GM18505 (cell line): ENCODE measurements at regions not wholly inside any gene's neighbourhood (a gene's known extent, or its start where the extent isn't known, plus 50 kb on each side); places are given as distances from the start of the nearest gene placed in this dataset.
A peak's percentile ranks its signal among the peaks of the same experiment; 100 is the strongest.

ENCODE experiments used
- ATAC-seq: cut with Tn5 transposase; IDR thresholded peaks from one replicate; pipeline ENCODE4 v1.9.1; 2021; ENCODE audit not compliant: unreplicated experiment
- POLR2A ChIP-seq: IDR thresholded peaks from 4 replicates; pipeline ENCODE4 v1.6.1; 2011; ENCODE audit warnings: borderline replicate concordance; ENCODE audit not compliant: insufficient read depth, insufficient read length; ENCODE audit errors: extremely low read depth

DNA sequence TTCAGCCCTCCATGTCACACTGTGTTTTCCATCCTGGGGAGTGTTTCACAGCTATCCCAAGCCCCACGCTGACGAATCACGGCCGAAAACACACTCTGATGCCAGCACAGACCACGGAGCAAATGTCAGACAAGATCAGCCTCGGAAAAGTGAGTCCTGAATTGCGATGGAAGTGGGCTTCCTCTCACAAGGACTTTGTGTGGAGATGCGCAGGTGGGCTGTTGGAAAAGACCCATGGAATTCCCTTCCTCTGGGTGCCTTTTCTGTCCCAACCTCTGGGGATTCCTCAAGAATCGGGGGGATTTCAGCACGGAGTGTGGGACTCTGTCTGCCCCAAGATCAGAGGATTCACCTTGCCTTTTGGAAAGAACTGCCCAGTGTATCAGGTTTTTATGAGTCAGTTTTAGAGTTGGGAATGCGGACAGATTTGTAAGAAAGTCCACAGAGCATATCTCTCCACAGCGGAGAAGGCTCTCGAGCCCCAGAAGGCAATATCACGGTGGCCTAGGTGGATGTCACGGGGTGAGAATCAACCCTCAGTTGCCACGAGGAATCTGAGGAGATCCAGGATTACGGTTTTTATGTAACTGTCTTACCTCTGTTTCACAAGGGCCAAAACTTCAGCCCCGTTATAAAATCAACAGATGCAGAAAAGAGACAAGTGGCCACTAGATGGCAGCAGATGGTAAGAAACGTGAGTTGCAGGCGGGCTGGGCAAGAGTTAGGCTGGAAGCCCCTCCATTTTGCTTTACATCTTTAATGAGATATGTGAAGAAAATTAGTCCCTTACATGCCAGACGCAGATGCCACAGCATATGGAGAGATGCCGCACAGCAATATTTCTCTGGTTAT lies 201.9 kb downstream of the DAD1 start:
- TF ChIP-seq POLR2A, result no peak
- no peak for ATAC-seq

DNA sequence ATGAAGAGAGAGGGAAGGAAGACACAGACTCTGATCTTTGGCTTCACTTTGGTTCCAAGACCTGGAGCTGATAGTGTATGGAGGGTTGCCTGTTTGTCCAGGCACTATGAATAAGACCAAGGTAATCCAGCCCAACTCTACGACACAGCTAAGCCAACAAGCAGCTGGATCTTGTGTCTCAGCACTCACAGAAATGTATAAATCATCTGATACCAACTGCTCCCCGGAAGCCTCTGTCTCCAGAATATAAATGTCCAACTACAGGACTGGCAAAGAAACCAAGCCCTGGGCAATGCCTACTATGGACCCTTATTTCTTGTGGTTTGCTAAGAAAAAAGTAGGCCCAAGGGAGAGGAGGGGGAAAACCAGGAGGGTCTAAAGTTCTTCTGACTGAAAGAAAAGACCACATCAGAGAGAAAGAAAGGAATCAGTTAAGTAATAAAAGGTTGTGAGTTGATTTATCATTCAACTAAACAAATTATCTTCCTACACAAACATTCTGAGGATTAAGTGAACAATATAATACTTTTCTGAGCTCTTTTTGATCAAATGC lies 204.0 kb downstream of the DAD1 start:
- ATAC-seq, result no peak
- no peak for TF ChIP-seq POLR2A

DNA sequence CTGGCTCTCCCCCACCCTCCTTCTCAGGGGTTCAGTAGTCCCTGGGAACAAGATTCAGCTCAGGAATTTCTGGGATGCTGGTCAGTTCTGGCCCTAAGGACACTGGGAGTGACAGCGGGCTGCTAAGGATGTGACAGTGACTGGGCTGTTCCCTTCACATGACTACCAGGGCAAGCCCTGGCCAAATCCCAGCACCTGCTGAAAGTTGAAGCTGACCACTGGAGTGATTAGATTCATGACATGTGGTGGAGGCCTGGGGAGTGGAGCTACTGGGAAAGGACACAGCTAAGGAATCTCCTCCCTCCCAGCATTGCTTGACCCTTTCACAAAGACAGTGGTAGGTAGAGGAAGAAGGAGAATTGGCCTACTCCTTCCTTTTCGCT lies 204.9 kb downstream of the DAD1 start:
- no peak for TF ChIP-seq POLR2A
- no peak for ATAC-seq

DNA sequence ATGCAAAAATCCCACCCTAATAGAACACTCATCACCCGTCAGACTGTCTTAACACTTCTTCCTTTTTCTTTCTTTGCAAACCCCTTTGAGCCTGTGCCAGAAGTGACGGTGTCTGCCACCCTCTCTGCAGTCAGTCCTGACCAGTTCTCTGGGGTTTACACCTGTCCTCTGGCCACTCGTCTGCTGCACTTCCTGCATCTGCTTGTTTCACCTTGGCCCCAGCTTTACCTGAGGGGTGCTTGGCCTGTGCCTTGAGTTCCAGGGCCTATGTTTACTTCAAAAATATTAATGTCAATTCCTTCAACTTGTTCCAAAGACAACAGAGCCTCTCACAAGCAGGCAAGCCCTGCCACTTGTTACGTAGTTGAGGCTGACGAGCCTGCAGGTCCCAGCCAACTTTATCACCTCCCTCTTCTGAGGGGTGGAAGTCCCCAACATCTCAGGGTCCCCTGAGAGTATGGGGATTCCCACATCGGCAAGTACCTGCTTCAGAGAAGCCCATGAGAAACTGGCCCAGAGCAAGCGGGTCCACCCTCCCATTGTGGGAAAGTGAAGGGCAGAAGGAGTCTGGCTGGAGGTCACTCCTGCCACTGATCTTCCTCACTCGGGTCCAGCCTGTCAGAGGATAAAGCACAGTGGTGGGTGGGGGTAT lies 205.4 kb downstream of the DAD1 start:
- ATAC-seq, result no peak
- peak; percentile 37 for TF ChIP-seq POLR2A

DNA sequence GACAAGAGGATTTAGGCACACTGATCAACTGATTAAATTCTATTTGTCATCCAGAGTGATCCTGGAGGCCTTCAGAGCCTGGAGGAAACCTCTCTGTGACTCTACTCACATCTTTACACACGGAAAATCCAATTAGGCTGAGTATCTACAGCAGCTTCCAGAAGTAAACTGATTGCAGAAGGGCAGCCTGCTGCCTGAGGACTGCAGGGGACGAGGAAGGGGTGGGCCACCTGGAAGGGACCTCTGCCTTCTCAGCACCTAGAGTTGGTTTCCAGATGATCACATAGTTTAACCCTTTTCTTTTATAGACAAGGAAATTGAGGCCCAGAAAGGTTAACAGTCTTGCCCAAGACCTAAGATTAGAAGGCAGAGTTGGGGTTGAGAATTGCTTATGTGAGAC lies 206.1 kb downstream of the DAD1 start:
- no peak for ATAC-seq
- no peak for TF ChIP-seq POLR2A

DNA sequence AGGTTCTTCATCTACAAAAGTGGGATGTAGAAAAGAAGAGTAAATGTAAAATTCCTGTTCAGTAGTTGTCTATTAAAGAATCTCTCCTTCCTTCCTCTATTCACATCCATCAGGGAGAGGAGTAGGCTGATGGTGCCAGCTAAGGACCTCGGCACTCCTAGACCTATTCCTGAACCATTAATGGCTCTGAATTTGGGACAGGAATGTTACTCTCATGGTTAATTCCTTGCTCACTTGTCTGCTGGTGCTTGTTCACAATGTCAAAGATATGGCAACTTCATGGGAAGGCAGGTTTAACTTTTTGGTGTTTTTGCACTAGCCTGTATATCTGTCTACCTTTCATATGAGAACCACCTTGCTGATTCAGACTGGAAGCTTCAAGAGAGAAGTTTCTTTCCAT lies 206.6 kb downstream of the DAD1 start:
- ATAC-seq, result no peak
- TF ChIP-seq POLR2A, result no peak

DNA sequence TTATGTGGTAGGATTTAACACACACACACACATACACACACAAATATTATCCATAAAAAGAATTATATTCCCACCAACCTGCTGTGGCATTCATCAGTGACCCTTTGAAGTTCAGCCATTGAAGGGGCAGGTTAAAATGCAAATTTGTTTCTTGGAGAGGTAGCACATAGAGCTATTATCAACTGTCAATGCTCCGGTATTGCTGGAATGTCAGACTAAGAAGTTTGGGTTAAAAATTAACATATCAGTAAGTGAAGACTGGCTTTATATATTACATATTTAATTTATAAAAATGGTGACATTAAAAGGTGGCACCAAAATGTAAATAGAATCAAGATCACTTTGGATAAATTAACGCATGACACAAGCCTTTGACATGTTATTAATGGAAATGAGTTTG lies 207.3 kb downstream of the DAD1 start:
- no peak for TF ChIP-seq POLR2A
- no peak for ATAC-seq

DNA sequence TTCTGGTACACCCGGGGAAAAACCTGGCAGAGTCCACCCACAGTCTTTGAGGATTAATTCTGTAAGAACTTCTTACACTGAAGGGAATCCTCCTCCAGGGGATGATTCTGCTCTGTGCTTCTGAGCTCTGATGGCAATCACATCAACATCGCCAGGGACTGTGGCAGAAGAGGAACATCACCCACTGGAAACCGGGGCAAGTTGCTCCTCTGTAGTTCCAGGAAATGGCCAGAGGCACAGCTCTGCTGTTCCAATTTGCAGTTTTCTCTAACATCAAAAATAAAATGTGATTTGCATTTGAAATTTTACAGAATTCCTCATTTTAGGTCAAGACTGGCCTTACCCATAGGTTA lies 207.6 kb downstream of the DAD1 start:
- no peak for ATAC-seq
- no peak for TF ChIP-seq POLR2A

DNA sequence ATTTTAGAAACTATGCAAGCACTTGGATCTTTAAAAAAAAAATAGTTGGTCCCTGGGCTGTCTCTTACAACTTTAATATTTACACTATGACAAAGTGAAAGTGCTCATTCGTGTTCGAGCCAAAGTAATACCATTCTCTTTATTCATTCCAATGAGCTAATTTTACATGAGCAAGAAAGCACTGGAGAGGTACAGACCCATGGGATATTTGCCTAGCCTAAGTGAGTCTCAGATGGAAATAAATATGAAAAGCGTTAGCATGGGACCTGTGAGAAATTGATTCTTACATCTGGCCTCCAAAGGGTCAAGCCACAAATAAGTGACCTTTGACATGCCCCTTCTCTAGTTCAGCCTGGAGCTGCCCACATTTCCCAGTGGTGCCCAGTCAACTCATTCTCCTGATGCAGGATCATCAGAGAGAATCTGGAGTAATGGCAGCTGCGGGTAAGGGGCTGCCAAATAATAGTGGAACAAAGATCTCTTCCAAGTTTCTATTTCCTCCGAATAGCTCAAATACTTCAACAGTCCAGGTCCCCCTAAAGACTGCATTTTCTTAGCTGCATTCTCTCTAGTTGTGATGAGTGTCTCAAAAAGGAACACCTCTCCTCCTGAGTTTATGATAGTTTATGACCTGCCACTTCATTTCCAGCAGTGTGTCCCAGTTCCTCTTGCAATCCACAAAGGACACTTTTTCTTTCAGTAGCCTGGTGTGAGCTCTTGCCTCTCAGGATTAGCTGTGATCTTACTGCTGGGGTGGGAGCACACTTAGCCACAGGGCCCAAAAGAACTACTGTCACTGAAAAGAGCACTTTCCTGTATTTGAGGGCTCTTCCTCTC lies 208.2 kb downstream of the DAD1 start:
- no peak for ATAC-seq

DNA sequence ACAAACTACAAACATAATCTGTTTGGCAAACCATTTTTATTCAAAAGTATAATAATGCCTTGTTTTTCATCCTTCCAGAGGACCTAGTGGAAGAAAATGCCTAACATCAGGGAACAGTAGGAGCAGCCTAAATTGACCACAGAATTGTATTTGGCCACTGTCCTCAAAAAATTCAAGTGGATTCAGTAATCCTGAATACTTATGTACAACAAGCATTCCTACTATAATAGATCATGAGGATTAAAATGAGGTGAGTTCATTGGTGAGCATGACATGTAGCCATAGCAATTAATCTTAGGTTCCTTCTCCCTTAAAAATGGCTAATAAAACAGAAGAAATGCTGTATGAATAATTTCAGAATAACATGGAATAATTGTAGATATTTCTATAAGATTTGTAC lies 209.3 kb downstream of the DAD1 start:
- no peak for ATAC-seq
- TF ChIP-seq POLR2A, result no peak

More for the DNA sequence above, 208.2 kb downstream of the DAD1 start:
- TF ChIP-seq POLR2A, result no peak

DNA sequence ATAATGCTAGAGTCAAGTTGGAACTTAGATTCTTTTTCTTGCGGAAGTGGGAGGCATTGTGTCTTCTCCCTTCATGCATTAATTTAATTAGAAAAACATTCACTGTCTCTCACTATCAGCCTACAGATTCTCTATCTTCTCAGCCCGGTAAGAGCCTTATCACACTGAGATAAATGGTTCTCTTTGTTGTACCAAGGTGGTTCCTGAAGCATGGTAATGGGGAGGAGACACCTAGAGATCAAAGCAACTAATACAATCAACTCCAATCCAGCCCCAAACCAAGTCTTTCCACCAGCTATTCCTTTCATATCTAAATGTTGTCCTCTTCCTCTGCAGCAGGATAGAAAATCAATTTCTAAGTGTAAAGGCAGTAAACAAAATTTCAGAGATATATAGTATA lies 210.8 kb downstream of the DAD1 start:
- no peak for TF ChIP-seq POLR2A
- no peak for ATAC-seq

DNA sequence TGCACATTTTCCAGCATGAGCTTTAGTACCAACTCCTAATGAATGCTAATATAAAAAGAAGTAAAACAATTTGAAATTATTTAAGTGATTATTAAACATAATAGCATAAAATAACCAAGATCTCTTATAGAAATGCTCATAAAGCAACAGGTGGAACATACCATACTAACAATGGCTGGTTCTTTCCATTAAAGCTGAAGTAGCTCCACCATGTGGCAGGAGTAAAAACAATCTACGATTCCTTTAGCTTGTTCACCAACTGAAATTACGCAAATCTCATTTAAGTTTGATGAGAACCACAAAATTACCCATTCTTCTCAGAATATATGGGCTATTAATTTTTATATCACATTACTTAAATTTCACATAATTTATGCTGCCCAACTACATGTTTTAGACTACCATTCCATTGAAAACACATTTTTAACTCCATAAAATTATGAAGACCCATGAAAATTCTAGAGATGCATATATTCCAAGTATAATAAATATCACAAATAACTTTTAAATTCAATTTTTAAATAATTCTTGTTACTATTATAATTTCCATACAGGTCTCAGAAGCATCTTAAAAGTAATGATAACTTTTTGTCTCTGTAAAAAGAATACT lies 213.6 kb downstream of the DAD1 start:
- ATAC-seq, result no peak
- TF ChIP-seq POLR2A, result no peak
